GM23338 (cell line): ENCODE measurements at regions not wholly inside any gene's neighbourhood (a gene's known extent, or its start where the extent isn't known, plus 50 kb on each side); places are given as distances from the start of the nearest gene placed in this dataset.
"Not testable (repeated sequence)": the region's sequence is repeated elsewhere in the genome, so short reads cannot be mapped to it uniquely, and the experiment has no call there.

Experiments
- ATAC-seq: fragments of 200-7000 bp; cut with Tn5 transposase; 3 replicates; pipeline ENCODE4 v1.9.1; 2020
- DNase-seq: peaks from one replicate; pipeline ENCODE4 v3.0.0-alpha.2; 2015; ENCODE audit warnings: low spot score
- H2AFZ ChIP-seq: fragments of 200-600 bp; sonication (generic); 2 replicates; pipeline ENCODE4 v1.8.0; 2016; ENCODE audit warnings: antibody characterized with exemption, mild to moderate bottlenecking, moderate library complexity
- H3F3A ChIP-seq: fragments of 200-600 bp; sonication (generic); replicated peaks from 2 replicates; pipeline ENCODE4 v1.8.0; 2017; ENCODE audit warnings: antibody characterized with exemption, mixed run types, low read depth
- H3K27ac ChIP-seq: fragments of 200-600 bp; sonication (generic); 2 replicates; pipeline ENCODE4 v1.6.1; 2016; ENCODE audit warnings: low read depth
- H3K27me3 ChIP-seq: fragments of 200-600 bp; sonication (generic); 2 replicates; pipeline ENCODE4 v1.8.0; 2016; ENCODE audit warnings: mild to moderate bottlenecking, mixed run types, moderate library complexity; ENCODE audit not compliant: insufficient read depth
- H3K36me3 ChIP-seq: fragments of 200-600 bp; sonication (generic); 2 replicates; pipeline ENCODE4 v1.8.0; 2016; ENCODE audit warnings: mild to moderate bottlenecking; ENCODE audit not compliant: insufficient read depth
- H3K4me1 ChIP-seq: fragments of 200-600 bp; sonication (generic); 2 replicates; pipeline ENCODE4 v1.8.0; 2016; ENCODE audit warnings: mild to moderate bottlenecking, moderate library complexity; ENCODE audit not compliant: insufficient read depth
- H3K4me2 ChIP-seq: fragments of 200-600 bp; sonication (generic); 2 replicates; pipeline ENCODE4 v1.7.1; 2017; ENCODE audit warnings: mixed run types
- H3K4me3 ChIP-seq: fragments of 200-600 bp; sonication (generic); 2 replicates; pipeline ENCODE4 v1.6.1; 2016; ENCODE audit warnings: mixed run types
- H3K79me2 ChIP-seq: fragments of 200-600 bp; sonication (generic); replicated peaks from 2 replicates; pipeline ENCODE4 v1.8.0; 2017; ENCODE audit warnings: mild to moderate bottlenecking; ENCODE audit not compliant: insufficient read depth
- H3K9me2 ChIP-seq: fragments of 200-600 bp; sonication (generic); 2 replicates; pipeline ENCODE4 v1.8.0; 2017; ENCODE audit not compliant: insufficient read depth
- H4K20me1 ChIP-seq: fragments of 200-600 bp; sonication (generic); replicated peaks from 2 replicates; pipeline ENCODE4 v1.8.0; 2017; ENCODE audit warnings: mild to moderate bottlenecking; ENCODE audit not compliant: insufficient read depth
- H3K27ac Mint-ChIP-seq: 2 replicates; pipeline ENCODE4 v1.8.0; 2020; ENCODE audit warnings: inconsistent platforms, mild to moderate bottlenecking, moderate library complexity, mixed read lengths
- H3K27me3 Mint-ChIP-seq: 3 replicates; pipeline ENCODE4 v1.8.0; 2022; ENCODE audit warnings: low read depth, mild to moderate bottlenecking, moderate library complexity, mixed read lengths, inconsistent platforms; ENCODE audit not compliant: insufficient read depth, poor library complexity
- H3K36me3 Mint-ChIP-seq: 3 replicates; pipeline ENCODE4 v1.8.0; 2021; ENCODE audit warnings: low read depth, mild to moderate bottlenecking, inconsistent platforms, moderate library complexity, mixed read lengths
- H3K4me1 Mint-ChIP-seq: 3 replicates; pipeline ENCODE4 v1.8.0; 2020; ENCODE audit warnings: mild to moderate bottlenecking, inconsistent platforms, mixed read lengths
- H3K4me3 Mint-ChIP-seq: 3 replicates; pipeline ENCODE4 v1.8.0; 2021; ENCODE audit warnings: moderate library complexity, mild to moderate bottlenecking, inconsistent platforms, mixed read lengths
- H3K9me3 Mint-ChIP-seq: 3 replicates; pipeline ENCODE4 v1.8.0; 2020; ENCODE audit warnings: moderate library complexity, mild to moderate bottlenecking, inconsistent platforms, mixed read lengths
- EZH2 ChIP-seq: fragments of 200-600 bp; sonication (generic); IDR thresholded peaks from one replicate; pipeline ENCODE4 v1.8.0; 2017; ENCODE audit warnings: antibody characterized with exemption, mild to moderate bottlenecking, low read depth; ENCODE audit not compliant: unreplicated experiment
- EZH2phosphoT487 ChIP-seq: fragments of 200-600 bp; sonication (generic); IDR thresholded peaks from one replicate; pipeline ENCODE4 v1.8.1; 2018; ENCODE audit warnings: antibody characterized with exemption; ENCODE audit not compliant: unreplicated experiment
- JUNB ChIP-seq: IDR thresholded peaks from one replicate; pipeline ENCODE4 v1.6.1; 2016; ENCODE audit warnings: antibody characterized with exemption; ENCODE audit not compliant: unreplicated experiment
- NANOG ChIP-seq: IDR thresholded peaks from 2 replicates; pipeline ENCODE4 v1.6.1; 2016; ENCODE audit warnings: antibody characterized with exemption, borderline replicate concordance
- POLR2AphosphoS5 ChIP-seq: IDR thresholded peaks from 2 replicates; pipeline ENCODE4 v1.6.1; 2016; ENCODE audit warnings: antibody characterized with exemption, low read depth
- ZNF114 ChIP-seq: fragments of 250-450 bp; sonication (Bioruptor Pico); IDR thresholded peaks from 2 replicates; pipeline ENCODE4 v1.5.0; 2020; ENCODE audit warnings: mild to moderate bottlenecking, moderate library complexity
- ZNF331 ChIP-seq: fragments of 250-450 bp; sonication (Bioruptor Pico); IDR thresholded peaks from 2 replicates; pipeline ENCODE4 v1.5.0; 2020; ENCODE audit warnings: low read depth, mild to moderate bottlenecking, moderate library complexity
- TF ChIP-seq, protein P1 (sequence below): IDR thresholded peaks from 2 replicates; pipeline ENCODE4 v1.6.1; 2016; ENCODE audit warnings: antibody characterized with exemption
- TF ChIP-seq, protein P2 (sequence below): IDR thresholded peaks from one replicate; pipeline ENCODE4 v1.6.1; 2018; ENCODE audit warnings: antibody characterized with exemption; ENCODE audit not compliant: unreplicated experiment
- TF ChIP-seq, protein P3 (sequence below), 2 experiments: fragments of 200-600 bp in 1 of 2; sonication (generic) in 1 of 2; conservative IDR thresholded peaks; 2 replicates each; pipeline versions ENCODE4 v1.5.1 to v1.6.1; 2016 to 2017; ENCODE audit warnings: antibody characterized with exemption in 2 of 2, low read depth in 2 of 2, mild to moderate bottlenecking in 2 of 2, moderate library complexity in 1 of 2
- TF ChIP-seq, protein P4 (sequence below): fragments of 250-450 bp; sonication (Bioruptor Pico); IDR thresholded peaks from 2 replicates; pipeline ENCODE4 v1.5.0; 2020; ENCODE audit warnings: mild to moderate bottlenecking, moderate library complexity

DNA sequence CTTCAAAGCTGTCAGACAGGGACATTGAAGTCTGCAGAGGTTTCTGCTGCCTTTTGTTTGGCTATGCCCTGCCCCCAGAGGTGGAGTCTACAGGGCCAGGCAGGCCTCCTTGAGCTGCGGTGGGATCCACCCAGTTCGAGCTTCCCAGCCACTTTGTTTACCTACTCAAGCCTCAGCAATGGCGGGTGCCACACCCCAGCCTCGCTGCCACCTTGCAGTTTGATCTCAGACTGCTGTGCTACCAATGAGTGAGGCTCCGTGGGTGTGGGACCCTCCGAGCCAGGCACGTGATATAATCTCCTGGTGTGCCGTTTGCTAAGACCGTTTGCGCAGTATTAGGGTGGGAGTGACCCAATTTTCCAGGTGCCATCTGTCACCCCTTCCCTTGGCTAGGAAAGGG is 320.1 kb upstream of the STXBP6 start:
- not testable (repeated sequence) for H3K9me2 ChIP-seq, H2AFZ ChIP-seq, DNase-seq, H3K27me3 ChIP-seq, H3K4me3 ChIP-seq, H3K36me3 ChIP-seq, H4K20me1 ChIP-seq, H3K79me2 ChIP-seq, ATAC-seq, H3F3A ChIP-seq, H3K27ac ChIP-seq, H3K27ac Mint-ChIP-seq, H3K4me1 Mint-ChIP-seq, H3K27me3 Mint-ChIP-seq, H3K4me1 ChIP-seq, H3K4me3 Mint-ChIP-seq, H3K4me2 ChIP-seq
- peaks cover 36% of the 10 kb centered on the region for H3K9me3 Mint-ChIP-seq
- H3K36me3 Mint-ChIP-seq: peaks cover 10% of the 10 kb centered on the region; the same call in 2 of the 3 replicates

DNA sequence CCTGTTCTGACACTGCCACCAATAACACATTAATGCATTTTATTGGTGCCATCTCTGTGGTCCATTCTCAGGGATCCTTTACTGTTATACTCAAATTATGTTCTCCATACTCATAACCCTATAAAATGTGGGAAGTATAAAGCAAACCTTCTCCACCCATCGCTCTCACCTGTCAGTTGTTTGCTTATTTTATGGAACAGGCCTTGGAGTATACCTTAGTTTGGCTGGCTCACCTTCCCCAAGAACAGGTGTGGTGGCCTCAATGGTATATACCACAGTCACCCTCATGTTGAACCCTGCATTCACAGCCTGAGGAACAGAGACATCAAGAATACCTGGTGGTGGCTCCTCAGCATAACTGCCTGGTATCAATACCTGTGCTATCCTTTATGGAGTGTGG is 308.4 kb upstream of the STXBP6 start:
- ATAC-seq (no peak), DNase-seq (no peak)
- Mint-ChIP-seq H3K4me1 (no peaks in the 10 kb centered on the region), H3K9me3 (no peaks in the 10 kb centered on the region), H3K4me3 (no peak overlapping the region), H3K36me3 (no peaks in the 10 kb centered on the region), H3K27me3 (no peaks in the 10 kb centered on the region), H3K27ac (no peak overlapping the region)
- Histone ChIP-seq H3K79me2 (no peaks in the 10 kb centered on the region), H2AFZ (no peak overlapping the region), H3F3A (no peaks in the 10 kb centered on the region), H4K20me1 (no peaks in the 10 kb centered on the region), H3K36me3 (no peaks in the 10 kb centered on the region), H3K27me3 (no peaks in the 10 kb centered on the region), H3K4me2 (no peak overlapping the region), H3K4me1 (no peaks in the 10 kb centered on the region), H3K27ac (no peak overlapping the region), H3K9me2 (peaks cover 20% of the 10 kb centered on the region), H3K4me3 (no peak overlapping the region)
- TF ChIP-seq, protein P1, sequence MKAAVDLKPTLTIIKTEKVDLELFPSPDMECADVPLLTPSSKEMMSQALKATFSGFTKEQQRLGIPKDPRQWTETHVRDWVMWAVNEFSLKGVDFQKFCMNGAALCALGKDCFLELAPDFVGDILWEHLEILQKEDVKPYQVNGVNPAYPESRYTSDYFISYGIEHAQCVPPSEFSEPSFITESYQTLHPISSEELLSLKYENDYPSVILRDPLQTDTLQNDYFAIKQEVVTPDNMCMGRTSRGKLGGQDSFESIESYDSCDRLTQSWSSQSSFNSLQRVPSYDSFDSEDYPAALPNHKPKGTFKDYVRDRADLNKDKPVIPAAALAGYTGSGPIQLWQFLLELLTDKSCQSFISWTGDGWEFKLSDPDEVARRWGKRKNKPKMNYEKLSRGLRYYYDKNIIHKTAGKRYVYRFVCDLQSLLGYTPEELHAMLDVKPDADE: no peak
- TF ChIP-seq ZNF114 (CRISPR knock-in tag) (no peak), POLR2AphosphoS5 (no peak), JUNB (no peak), EZH2phosphoT487 (no peak), NANOG (no peak), EZH2 (no peak), ZNF331 (CRISPR knock-in tag) (no peak)
- TF ChIP-seq, protein P2, sequence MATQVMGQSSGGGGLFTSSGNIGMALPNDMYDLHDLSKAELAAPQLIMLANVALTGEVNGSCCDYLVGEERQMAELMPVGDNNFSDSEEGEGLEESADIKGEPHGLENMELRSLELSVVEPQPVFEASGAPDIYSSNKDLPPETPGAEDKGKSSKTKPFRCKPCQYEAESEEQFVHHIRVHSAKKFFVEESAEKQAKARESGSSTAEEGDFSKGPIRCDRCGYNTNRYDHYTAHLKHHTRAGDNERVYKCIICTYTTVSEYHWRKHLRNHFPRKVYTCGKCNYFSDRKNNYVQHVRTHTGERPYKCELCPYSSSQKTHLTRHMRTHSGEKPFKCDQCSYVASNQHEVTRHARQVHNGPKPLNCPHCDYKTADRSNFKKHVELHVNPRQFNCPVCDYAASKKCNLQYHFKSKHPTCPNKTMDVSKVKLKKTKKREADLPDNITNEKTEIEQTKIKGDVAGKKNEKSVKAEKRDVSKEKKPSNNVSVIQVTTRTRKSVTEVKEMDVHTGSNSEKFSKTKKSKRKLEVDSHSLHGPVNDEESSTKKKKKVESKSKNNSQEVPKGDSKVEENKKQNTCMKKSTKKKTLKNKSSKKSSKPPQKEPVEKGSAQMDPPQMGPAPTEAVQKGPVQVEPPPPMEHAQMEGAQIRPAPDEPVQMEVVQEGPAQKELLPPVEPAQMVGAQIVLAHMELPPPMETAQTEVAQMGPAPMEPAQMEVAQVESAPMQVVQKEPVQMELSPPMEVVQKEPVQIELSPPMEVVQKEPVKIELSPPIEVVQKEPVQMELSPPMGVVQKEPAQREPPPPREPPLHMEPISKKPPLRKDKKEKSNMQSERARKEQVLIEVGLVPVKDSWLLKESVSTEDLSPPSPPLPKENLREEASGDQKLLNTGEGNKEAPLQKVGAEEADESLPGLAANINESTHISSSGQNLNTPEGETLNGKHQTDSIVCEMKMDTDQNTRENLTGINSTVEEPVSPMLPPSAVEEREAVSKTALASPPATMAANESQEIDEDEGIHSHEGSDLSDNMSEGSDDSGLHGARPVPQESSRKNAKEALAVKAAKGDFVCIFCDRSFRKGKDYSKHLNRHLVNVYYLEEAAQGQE: no peak
- TF ChIP-seq, protein P3, sequence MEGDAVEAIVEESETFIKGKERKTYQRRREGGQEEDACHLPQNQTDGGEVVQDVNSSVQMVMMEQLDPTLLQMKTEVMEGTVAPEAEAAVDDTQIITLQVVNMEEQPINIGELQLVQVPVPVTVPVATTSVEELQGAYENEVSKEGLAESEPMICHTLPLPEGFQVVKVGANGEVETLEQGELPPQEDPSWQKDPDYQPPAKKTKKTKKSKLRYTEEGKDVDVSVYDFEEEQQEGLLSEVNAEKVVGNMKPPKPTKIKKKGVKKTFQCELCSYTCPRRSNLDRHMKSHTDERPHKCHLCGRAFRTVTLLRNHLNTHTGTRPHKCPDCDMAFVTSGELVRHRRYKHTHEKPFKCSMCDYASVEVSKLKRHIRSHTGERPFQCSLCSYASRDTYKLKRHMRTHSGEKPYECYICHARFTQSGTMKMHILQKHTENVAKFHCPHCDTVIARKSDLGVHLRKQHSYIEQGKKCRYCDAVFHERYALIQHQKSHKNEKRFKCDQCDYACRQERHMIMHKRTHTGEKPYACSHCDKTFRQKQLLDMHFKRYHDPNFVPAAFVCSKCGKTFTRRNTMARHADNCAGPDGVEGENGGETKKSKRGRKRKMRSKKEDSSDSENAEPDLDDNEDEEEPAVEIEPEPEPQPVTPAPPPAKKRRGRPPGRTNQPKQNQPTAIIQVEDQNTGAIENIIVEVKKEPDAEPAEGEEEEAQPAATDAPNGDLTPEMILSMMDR (conservative IDR thresholded peaks at IDR 0.05; ENCODE audit: low read depth in 2 of 2): no peak
- TF ChIP-seq, protein P4, sequence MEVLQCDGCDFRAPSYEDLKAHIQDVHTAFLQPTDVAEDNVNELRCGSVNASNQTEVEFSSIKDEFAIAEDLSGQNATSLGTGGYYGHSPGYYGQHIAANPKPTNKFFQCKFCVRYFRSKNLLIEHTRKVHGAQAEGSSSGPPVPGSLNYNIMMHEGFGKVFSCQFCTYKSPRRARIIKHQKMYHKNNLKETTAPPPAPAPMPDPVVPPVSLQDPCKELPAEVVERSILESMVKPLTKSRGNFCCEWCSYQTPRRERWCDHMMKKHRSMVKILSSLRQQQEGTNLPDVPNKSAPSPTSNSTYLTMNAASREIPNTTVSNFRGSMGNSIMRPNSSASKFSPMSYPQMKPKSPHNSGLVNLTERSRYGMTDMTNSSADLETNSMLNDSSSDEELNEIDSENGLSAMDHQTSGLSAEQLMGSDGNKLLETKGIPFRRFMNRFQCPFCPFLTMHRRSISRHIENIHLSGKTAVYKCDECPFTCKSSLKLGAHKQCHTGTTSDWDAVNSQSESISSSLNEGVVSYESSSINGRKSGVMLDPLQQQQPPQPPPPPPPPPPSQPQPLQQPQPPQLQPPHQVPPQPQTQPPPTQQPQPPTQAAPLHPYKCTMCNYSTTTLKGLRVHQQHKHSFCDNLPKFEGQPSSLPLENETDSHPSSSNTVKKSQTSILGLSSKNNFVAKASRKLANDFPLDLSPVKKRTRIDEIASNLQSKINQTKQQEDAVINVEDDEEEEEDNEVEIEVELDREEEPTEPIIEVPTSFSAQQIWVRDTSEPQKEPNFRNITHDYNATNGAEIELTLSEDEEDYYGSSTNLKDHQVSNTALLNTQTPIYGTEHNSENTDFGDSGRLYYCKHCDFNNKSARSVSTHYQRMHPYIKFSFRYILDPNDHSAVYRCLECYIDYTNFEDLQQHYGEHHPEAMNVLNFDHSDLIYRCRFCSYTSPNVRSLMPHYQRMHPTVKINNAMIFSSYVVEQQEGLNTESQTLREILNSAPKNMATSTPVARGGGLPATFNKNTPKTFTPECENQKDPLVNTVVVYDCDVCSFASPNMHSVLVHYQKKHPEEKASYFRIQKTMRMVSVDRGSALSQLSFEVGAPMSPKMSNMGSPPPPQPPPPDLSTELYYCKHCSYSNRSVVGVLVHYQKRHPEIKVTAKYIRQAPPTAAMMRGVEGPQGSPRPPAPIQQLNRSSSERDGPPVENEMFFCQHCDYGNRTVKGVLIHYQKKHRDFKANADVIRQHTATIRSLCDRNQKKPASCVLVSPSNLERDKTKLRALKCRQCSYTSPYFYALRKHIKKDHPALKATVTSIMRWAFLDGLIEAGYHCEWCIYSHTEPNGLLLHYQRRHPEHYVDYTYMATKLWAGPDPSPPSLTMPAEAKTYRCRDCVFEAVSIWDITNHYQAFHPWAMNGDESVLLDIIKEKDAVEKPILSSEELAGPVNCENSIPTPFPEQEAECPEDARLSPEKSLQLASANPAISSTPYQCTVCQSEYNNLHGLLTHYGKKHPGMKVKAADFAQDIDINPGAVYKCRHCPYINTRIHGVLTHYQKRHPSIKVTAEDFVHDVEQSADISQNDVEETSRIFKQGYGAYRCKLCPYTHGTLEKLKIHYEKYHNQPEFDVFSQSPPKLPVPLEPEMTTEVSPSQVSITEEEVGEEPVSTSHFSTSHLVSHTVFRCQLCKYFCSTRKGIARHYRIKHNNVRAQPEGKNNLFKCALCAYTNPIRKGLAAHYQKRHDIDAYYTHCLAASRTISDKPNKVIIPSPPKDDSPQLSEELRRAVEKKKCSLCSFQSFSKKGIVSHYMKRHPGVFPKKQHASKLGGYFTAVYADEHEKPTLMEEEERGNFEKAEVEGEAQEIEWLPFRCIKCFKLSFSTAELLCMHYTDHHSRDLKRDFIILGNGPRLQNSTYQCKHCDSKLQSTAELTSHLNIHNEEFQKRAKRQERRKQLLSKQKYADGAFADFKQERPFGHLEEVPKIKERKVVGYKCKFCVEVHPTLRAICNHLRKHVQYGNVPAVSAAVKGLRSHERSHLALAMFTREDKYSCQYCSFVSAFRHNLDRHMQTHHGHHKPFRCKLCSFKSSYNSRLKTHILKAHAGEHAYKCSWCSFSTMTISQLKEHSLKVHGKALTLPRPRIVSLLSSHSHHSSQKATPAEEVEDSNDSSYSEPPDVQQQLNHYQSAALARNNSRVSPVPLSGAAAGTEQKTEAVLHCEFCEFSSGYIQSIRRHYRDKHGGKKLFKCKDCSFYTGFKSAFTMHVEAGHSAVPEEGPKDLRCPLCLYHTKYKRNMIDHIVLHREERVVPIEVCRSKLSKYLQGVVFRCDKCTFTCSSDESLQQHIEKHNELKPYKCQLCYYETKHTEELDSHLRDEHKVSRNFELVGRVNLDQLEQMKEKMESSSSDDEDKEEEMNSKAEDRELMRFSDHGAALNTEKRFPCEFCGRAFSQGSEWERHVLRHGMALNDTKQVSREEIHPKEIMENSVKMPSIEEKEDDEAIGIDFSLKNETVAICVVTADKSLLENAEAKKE (CRISPR knock-in tag): no peak
